Stimulated activated CD8-positive, alpha-beta memory T cell treated with anti-CD3 and anti-CD28 coated beads, Interleukin-15, amount 100 ng/mL, for 4 hours (primary cell): ENCODE measurements at regions not wholly inside any gene's neighbourhood (a gene's known extent, or its start where the extent isn't known, plus 50 kb on each side); places are given as distances from the start of the nearest gene placed in this dataset.

Experiments
- DNase-seq, 2 donors: peaks; one replicate each; pipeline ENCODE4 v3.0.0-alpha.2; 2020; ENCODE audit warnings: low read depth in 2 of 2

DNA sequence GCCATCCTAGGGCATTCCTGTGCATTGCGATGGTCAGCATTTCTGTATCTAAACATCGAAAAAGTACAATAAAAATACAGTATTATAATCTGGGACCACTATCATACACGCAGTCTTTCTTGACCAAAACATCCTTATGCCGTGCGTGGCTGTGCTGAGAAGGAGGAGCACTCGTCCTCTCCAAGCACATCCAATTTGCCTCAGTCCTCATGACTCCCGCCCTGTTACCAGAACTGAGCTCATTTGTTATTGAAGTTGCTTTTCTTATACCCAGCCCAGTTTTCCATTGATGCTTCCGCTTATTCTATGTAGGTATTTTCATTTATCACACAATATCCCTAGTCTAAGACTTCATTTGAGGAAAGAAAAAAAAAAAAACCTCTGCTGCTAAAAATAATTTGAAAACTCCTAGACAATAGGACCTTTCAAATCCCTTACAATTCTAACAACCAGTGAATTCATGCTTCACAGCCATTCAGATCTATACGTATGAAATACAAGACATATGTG is 236.9 kb upstream of the PLEKHG7 start:
- no peak for DNase-seq

GRCh38 chr12:92464911-92465310 is 237.9 kb upstream of the PLEKHG7 start:
- no peak for DNase-seq

GRCh38 chr12:92463171-92463570 is 239.6 kb upstream of the PLEKHG7 start:
- DNase-seq: no peak

DNA sequence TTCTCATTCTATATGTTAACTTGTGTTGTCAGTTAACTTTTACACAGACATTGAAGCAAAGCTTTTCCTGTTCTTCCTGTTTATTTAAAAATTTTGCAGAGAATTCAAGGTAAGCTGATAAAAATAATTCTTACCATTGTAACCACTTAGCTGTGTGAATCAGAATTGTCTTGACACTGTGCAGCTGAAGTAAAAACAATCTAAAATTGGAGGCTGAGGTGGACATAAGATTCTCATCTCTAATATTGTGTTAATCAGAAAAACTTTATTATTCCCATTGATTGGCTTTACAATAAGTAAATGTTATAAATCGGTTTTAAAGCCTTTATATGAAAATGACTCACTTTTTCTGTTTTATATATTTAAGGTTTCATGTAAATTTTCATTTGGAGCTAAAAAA is 240.3 kb upstream of the PLEKHG7 start:
- DNase-seq: no peak

DNA sequence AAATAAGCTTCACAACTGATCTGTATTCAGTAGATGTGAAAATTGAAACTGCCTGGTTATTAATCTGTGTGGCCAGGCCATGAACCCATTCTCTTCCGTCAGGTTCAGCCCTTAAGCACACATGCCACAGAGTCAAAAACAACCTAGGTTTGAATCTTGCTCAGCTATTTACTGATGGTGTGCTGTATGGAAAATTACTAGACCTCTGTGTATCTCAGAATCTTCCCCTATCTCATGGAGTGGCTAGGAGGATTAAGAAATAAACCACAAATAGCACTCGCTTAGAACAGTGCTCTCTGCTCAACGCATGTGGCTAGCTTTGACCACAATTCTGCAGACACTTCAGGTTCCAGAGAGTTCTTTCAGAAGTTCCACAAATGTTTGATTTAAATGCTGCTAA is 240.7 kb upstream of the PLEKHG7 start:
- no peak for DNase-seq

- DNase-seq: no peak
Observed at GRCh38 chr12:92459850-92460249, 242.9 kb upstream of the PLEKHG7 start.

GRCh38 chr12:92458996-92459395 is 243.8 kb upstream of the PLEKHG7 start:
- no peak for DNase-seq

DNA sequence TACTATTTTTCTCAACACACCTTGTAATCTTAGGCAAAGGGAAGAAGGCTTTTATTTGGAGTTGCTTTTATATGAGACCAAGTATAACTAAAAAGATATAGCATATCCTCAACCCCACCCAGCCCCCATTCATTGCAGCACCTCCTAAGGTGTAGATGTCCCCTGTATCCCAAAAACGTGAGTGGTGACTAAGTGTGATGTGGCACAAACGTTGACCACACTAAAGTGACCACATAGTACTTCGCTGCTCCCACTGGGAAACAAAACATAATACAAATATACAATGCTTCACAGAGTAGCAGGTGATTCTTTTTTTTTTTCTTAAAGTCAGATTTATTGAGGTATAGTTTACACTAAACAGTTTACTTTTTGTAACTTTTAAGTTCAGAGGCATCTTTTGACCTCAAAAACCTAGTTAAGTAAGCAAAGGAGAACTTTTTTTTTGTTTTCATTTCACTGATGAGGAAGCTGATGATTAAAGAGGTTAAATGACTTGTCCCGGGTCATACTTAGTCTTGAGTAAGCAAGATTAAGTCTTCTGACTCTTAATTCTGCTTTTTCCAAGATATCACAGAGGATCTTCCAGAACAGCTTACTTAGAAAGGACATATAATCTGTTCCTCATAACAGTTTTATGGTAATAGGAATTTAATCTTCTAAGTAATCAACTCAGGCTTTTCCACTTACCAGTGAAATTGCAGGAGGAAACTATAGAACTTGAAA is 245.2 kb upstream of the PLEKHG7 start:
- no peak for DNase-seq

DNA sequence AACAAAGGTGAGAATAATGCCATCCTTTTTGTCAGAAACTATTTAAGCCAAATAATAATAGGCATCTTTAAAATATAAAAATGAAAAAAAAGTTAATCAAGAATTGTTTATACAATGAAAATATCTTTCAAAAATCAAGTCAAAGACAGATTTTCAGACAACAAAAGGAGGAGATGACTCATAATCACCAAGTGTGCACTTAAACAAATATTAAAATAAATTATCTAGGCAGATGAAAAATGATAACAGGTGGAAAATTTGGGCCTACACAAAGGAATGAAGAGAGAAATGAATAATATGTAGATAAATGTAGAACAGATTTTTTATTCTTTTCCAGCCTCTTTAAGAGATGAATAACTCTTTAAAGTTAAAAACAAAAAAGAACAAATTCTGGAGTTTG is 250.0 kb upstream of the PLEKHG7 start:
- no peak for DNase-seq

GRCh38 chr12:92446083-92446460 is 256.7 kb upstream of the PLEKHG7 start:
- no peak for DNase-seq

- DNase-seq: no peak
Observed at GRCh38 chr12:92445253-92446082, 257.3 kb upstream of the PLEKHG7 start.

GRCh38 chr12:92444763-92445162 is 258.0 kb upstream of the PLEKHG7 start:
- DNase-seq: no peak

DNA sequence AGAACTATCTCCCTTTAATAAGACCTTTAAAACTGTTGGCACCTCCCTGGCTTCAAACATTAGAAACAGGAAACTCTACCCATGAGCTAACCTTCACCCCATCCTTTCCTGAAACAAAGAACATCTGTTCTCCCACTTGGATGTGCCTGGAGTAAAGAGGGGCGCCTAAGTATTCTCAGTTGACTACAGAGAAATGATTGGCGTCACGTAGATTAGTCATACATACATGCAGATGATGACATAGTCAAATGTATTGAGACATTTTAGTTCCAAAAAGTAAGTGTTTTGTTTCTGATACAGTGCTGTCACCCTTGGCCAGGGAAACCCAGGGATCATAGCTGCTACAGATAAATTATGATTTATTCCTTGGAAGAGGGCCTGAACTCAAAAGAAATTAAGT is 260.0 kb upstream of the PLEKHG7 start:
- DNase-seq: no peak

- no peak for DNase-seq
Observed at GRCh38 chr12:92440072-92440471, 262.7 kb upstream of the PLEKHG7 start.

DNA sequence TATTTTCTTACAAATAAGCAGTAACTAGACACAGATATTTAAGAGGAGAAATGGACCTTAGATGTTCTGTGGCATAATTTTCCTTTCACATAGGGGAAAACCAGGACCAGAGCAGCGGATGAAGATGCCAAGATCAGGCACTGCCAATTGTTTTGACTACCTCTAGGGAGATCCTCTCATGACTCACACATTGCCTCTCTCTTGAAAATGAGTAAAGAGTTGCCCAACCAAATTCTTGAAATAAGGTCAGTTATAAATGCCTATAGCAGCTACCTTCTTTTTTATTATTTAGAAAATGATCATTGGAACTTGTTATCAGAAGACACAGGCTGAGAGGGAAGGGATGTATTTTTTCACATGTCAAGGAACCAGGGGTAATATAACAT is 263.4 kb upstream of the PLEKHG7 start:
- no peak for DNase-seq

GRCh38 chr12:92438641-92439419 is 264.0 kb upstream of the PLEKHG7 start:
- DNase-seq: no peak

- DNase-seq: no peak
Observed at GRCh38 chr12:92437452-92437851, 265.3 kb upstream of the PLEKHG7 start.

DNA sequence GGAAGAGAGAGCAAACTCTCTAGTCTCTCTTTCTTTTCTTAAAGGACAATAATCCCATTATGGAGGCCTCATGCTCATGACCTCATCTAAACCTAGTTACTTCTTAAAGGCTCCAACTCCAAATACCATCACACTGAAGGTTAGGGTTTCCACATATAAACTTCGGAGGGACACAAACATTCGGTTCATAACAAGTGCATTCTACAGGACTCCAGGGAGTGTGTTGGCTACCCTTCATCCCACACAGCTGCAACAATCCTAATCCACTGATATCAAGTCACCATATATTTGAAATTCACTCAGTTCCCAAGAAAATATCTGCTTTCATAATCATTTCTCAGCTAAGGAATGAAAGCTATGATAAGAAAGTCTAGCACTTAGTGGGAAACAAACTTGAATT is 265.9 kb upstream of the PLEKHG7 start:
- DNase-seq: no peak

DNA sequence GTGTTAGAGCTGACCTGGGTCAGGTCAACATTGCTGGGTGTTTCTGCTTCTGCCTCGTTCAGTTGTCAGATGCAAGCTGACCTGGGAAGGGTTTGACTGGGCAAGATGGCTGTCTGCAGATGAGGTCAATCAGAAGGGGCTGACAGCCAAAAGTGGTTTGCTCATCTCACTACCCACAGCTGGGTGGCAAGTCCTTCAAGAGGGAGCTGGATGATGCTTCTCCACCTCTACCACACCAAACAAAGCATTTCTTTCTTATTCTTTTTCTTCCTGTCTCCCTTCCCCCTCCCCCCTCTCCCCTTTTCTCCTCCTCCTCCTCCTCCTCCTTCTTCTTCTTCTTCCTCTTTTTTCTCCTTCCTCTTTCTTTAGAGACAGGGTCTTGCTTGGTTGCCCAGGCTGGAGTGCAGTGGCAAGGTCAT is 268.2 kb upstream of the PLEKHG7 start:
- DNase-seq: no peak

DNA sequence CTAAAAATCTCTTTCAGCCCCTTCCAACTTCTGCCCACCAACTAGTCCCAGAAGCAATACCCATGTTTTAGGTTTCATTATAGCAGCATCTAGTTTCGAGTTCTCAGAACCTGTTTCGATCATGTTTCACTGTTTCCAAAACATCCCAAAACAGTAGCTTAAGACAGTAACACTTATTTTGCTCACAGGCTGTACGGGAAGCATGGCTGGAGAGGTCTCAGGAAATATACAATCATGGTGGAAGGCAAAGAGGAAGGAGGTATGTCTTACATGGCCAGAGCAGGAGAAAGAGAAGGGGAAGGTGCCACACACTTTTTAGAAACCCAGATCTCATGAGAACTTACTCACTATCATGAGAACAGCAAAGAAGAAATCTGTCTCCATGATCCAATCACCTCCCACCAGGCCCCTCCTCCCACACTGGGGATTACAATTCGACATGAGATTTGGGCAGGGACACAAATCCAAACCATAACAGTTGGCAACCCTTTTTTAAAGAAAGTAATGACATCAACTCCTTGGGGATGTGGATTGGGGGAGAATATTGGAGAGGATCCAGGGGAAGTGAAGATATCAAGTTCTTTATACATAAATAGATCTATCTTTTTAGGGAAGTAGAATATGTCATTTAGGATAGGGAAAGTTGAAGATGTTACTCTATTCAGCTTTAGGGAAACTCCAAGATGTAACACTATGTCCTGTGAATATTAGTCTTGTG is 269.9 kb upstream of the PLEKHG7 start:
- DNase-seq: no peak

DNA sequence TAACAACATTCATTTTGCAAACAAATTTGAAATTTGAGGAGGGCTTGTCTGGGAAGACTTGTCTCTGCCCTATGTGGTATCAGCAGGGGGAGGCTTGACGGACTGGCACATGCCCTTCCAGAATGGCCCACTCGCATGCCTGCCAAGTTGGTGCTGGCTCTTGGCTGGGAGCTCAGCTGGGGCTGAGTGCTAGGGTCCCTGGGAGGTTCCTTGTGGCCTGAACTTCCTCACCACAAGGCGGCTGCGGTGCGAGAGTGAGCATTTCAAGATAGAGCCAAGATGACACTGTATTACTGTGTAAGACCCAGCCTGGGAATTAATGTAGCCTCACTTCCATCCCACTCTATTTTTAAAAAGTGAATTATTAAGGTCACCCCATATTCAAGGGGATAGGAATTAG is 271.6 kb upstream of the PLEKHG7 start:
- DNase-seq: peak in 1 of 2 donors; percentile 3

GRCh38 chr12:92426332-92426731 is 276.5 kb upstream of the PLEKHG7 start:
- no peak for DNase-seq
